Effector memory CD8-positive, alpha-beta T cell (primary cell): ENCODE measurements at regions not wholly inside any gene's neighbourhood (a gene's known extent, or its start where the extent isn't known, plus 50 kb on each side); places are given as distances from the start of the nearest gene placed in this dataset.

ENCODE experiments used
- ATAC-seq: fragments of 150-1000 bp; cut with Tn5 transposase; replicated peaks from 2 replicates; pipeline ENCODE4 v1.10.0; 2021; ENCODE audit warnings: mild to moderate bottlenecking, moderate library complexity
- DNase-seq, 3 experiments: peaks; one replicate each; pipeline ENCODE4 v3.0.0; 2021
- H3K27ac Mint-ChIP-seq, 2 donors: one replicate each; pipeline ENCODE4 v1.8.0; 2022; ENCODE audit warnings: mild to moderate bottlenecking in 2 of 2, mixed read lengths in 2 of 2, moderate library complexity in 2 of 2
- H3K27me3 Mint-ChIP-seq, 2 donors: one replicate each; pipeline ENCODE4 v1.8.0; 2022; ENCODE audit warnings: mixed read lengths in 2 of 2
- H3K36me3 Mint-ChIP-seq: one replicate; pipeline ENCODE4 v1.8.0; 2022; ENCODE audit warnings: mild to moderate bottlenecking, moderate library complexity, mixed read lengths; ENCODE audit not compliant: insufficient read depth
- H3K4me1 Mint-ChIP-seq, 2 donors: one replicate each; pipeline ENCODE4 v1.8.0; 2022; ENCODE audit warnings: low read depth in 2 of 2, mixed read lengths in 2 of 2
- H3K4me3 Mint-ChIP-seq, 2 donors: one replicate each; pipeline ENCODE4 v1.8.0; 2022; ENCODE audit warnings: mild to moderate bottlenecking in 2 of 2, mixed read lengths in 2 of 2, moderate library complexity in 2 of 2
- H3K9me3 Mint-ChIP-seq, 2 donors: one replicate each; pipeline ENCODE4 v1.8.0; 2022; ENCODE audit warnings: mixed read lengths in 2 of 2

DNA sequence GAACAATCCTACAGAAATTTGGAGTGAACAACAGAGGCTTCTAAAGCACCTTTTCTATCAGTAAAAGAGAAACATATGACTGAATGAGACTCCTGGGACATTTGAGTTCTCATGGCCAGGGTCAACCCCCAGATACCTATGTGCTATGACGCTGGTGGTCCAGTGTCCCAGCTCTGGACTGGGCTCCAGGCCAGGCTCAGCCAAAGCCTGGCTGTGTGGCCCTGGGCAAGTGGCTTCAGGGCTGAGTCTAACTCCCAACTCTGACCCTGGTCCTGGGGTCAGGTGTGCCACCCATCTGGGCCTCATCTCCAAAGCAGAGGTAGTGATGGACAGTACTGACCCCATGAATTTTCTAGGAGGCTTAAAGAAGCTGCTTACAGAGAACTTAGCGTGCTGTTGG, 147.8 kb downstream of the FBLN2 start:
- Mint-ChIP-seq H3K4me3 (no peak overlapping the region), H3K27me3 (peaks cover 39 to 79% of the 10 kb centered on the region in 2 donors), H3K9me3 (no peaks in the 10 kb centered on the region), H3K27ac (no peak overlapping the region), H3K4me1 (no peaks in the 10 kb centered on the region), H3K36me3 (no peaks in the 10 kb centered on the region)
- ATAC-seq: no peak
- DNase-seq: no peak

- DNase-seq (no peak), ATAC-seq (no peak)
- Mint-ChIP-seq H3K4me1 (no peaks in the 10 kb centered on the region), H3K9me3 (no peaks in the 10 kb centered on the region), H3K27me3 (peaks cover 46 to 60% of the 10 kb centered on the region in 2 donors), H3K27ac (no peak overlapping the region), H3K4me3 (no peak overlapping the region), H3K36me3 (no peaks in the 10 kb centered on the region)
Measured at GRCh38 chr3:13693441-13693840, 144.5 kb downstream of the FBLN2 start.

DNA sequence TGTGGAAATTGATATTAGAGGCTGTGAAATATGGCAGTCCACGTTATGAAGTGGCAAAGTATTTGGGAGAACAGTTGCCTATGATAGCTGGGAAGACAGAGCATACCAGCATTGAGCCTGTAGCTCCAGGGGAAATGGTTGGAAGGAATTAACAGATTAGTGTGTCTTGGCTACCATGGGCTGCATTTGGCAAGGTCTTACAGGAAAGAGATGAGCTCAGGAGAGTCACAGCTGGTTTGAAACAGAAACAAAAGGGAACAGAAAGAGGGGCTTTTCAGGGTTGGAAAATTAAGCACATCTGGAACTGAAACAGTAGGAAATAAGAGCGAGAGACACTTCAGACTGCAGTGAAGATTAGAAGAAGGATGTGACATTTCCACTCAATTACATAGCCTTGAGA, 141.7 kb downstream of the FBLN2 start:
- Mint-ChIP-seq H3K27ac (no peak overlapping the region), H3K9me3 (no peaks in the 10 kb centered on the region), H3K4me1 (no peaks in the 10 kb centered on the region), H3K27me3 (peaks cover 47 to 49% of the 10 kb centered on the region in 2 donors), H3K4me3 (no peak overlapping the region), H3K36me3 (no peaks in the 10 kb centered on the region)
- DNase-seq (no peak), ATAC-seq (no peak)

GRCh38 chr3:13689373-13690260, 140.7 kb downstream of the FBLN2 start:
- no peak overlapping the region for H3K27ac Mint-ChIP-seq
- H3K27me3 Mint-ChIP-seq: peaks cover 40 to 52% of the 10 kb centered on the region in 2 donors
- no peaks in the 10 kb centered on the region for H3K4me1 Mint-ChIP-seq
- ATAC-seq (no peak), DNase-seq (no peak)
- H3K4me3 Mint-ChIP-seq: no peak overlapping the region
- H3K9me3 Mint-ChIP-seq: no peaks in the 10 kb centered on the region
- H3K36me3 Mint-ChIP-seq: no peaks in the 10 kb centered on the region

GRCh38 chr3:13688824-13689223, 139.9 kb downstream of the FBLN2 start:
- H3K27me3 Mint-ChIP-seq: peaks cover 35 to 52% of the 10 kb centered on the region in 2 donors
- no peaks in the 10 kb centered on the region for H3K36me3 Mint-ChIP-seq
- H3K4me1 Mint-ChIP-seq: no peaks in the 10 kb centered on the region
- H3K27ac Mint-ChIP-seq: no peak overlapping the region
- DNase-seq: no peak
- no peaks in the 10 kb centered on the region for H3K9me3 Mint-ChIP-seq
- no peak for ATAC-seq
- H3K4me3 Mint-ChIP-seq: no peak overlapping the region

GRCh38 chr3:13688034-13688433, 139.1 kb downstream of the FBLN2 start:
- H3K4me3 Mint-ChIP-seq: no peak overlapping the region
- DNase-seq: no peak
- no peaks in the 10 kb centered on the region for H3K4me1 Mint-ChIP-seq
- H3K36me3 Mint-ChIP-seq: no peaks in the 10 kb centered on the region
- H3K9me3 Mint-ChIP-seq: no peaks in the 10 kb centered on the region
- H3K27ac Mint-ChIP-seq: no peak overlapping the region
- no peak for ATAC-seq
- H3K27me3 Mint-ChIP-seq: peaks cover 39 to 56% of the 10 kb centered on the region in 2 donors
